IMR-90 (cell line): ENCODE measurements at regions not wholly inside any gene's neighbourhood (a gene's known extent, or its start where the extent isn't known, plus 50 kb on each side); places are given as distances from the start of the nearest gene placed in this dataset.

Source experiments
- ATAC-seq: fragments of 200-7000 bp; cut with Tn5 transposase; 2 replicates; pipeline ENCODE4 v1.9.1; 2020; ENCODE audit warnings: low read depth, mild to moderate bottlenecking, moderate library complexity
- BruUV-seq: library from RNA; stranded (reverse); fragments of 400-500 nt; replicated peaks from 2 replicates; lab custom pipeline; 2021; lab: Mats Ljungman, UMichigan
- CTCF ChIA-PET: fragments of 300-600 bp; formaldehyde crosslinking; extraction: SDS; loops from one replicate; lab custom pipeline; 2021; ENCODE audit warnings: antibody characterized with exemption; lab: Yijun Ruan, JAX
- POLR2A ChIA-PET: fragments of 300-600 bp; sonication (Branson Sonifier 250); formaldehyde crosslinking; loops from one replicate; lab custom pipeline; 2022; ENCODE audit warnings: antibody characterized with exemption; ENCODE audit not compliant: unreplicated experiment; lab: Charles Lee
- DNase-seq: peaks from one replicate; pipeline ENCODE4 v3.0.0; 2013
- H2AFZ ChIP-seq: replicated peaks from 2 replicates; pipeline ENCODE3; 2013; ENCODE audit warnings: low read length, mild to moderate bottlenecking; ENCODE audit not compliant: poor library complexity
- H2AK5ac ChIP-seq: 2 replicates; pipeline ENCODE4 v1.6.1; 2013; ENCODE audit warnings: low read depth, low read length, inconsistent platforms
- H2AK9ac ChIP-seq: replicated peaks from 2 replicates; pipeline ENCODE3; 2013; ENCODE audit warnings: mild to moderate bottlenecking, low read depth, low read length, moderate library complexity; ENCODE audit not compliant: poor library complexity
- H2BK120ac ChIP-seq: 2 replicates; pipeline ENCODE4 v1.6.1; 2013; ENCODE audit warnings: low read depth, low read length, inconsistent platforms
- H2BK15ac ChIP-seq: 3 replicates; pipeline ENCODE4 v1.6.1; 2013; ENCODE audit warnings: low read depth, low read length, inconsistent platforms
- H2BK20ac ChIP-seq: 2 replicates; pipeline ENCODE4 v1.6.1; 2013; ENCODE audit warnings: low read depth, mild to moderate bottlenecking, inconsistent platforms, low read length, moderate library complexity
- H2BK5ac ChIP-seq: 2 replicates; pipeline ENCODE4 v1.6.1; 2013; ENCODE audit warnings: mild to moderate bottlenecking, low read depth, low read length, inconsistent platforms; ENCODE audit not compliant: poor library complexity, severe bottlenecking
- H3K14ac ChIP-seq: replicated peaks from 2 replicates; pipeline ENCODE4 v1.6.1; 2013; ENCODE audit warnings: low read depth, low read length, inconsistent platforms
- H3K18ac ChIP-seq: 2 replicates; pipeline ENCODE4 v1.6.1; 2013; ENCODE audit warnings: low read depth, low read length, control low read depth
- H3K23ac ChIP-seq: 2 replicates; pipeline ENCODE4 v1.6.1; 2013; ENCODE audit warnings: low read depth, low read length, inconsistent platforms
- H3K27ac ChIP-seq: 2 replicates; pipeline ENCODE4 v1.5.1; 2013; ENCODE audit warnings: mild to moderate bottlenecking, control low read depth, low read length; ENCODE audit not compliant: insufficient read depth
- H3K27me3 ChIP-seq: 2 replicates; pipeline ENCODE4 v1.6.1; 2013; ENCODE audit warnings: low read length; ENCODE audit not compliant: control insufficient read depth, insufficient read depth
- H3K36me3 ChIP-seq: 2 replicates; pipeline ENCODE4 v1.6.1; 2013; ENCODE audit warnings: low read length, mixed read lengths; ENCODE audit not compliant: control insufficient read depth, insufficient read depth
- H3K4ac ChIP-seq: 2 replicates; pipeline ENCODE4 v1.6.1; 2013; ENCODE audit warnings: low read depth, low read length, inconsistent platforms
- H3K4me1 ChIP-seq: 2 replicates; pipeline ENCODE4 v1.6.1; 2013; ENCODE audit warnings: low read length, mixed read lengths; ENCODE audit not compliant: control insufficient read depth, insufficient read depth
- H3K4me2 ChIP-seq: 2 replicates; pipeline ENCODE4 v1.6.1; 2013; ENCODE audit warnings: low read depth, mild to moderate bottlenecking, control low read depth, low read length, moderate library complexity
- H3K4me3 ChIP-seq: 2 replicates; pipeline ENCODE4 v1.5.1; 2013; ENCODE audit warnings: low read depth, mild to moderate bottlenecking, control low read depth, low read length, moderate library complexity; ENCODE audit not compliant: insufficient read depth
- H3K56ac ChIP-seq: 2 replicates; pipeline ENCODE4 v1.6.1; 2013; ENCODE audit warnings: low read length, inconsistent platforms; ENCODE audit not compliant: insufficient read depth; ENCODE audit errors: extremely low read depth
- H3K79me1 ChIP-seq, 2 experiments: 2 replicates each; pipeline ENCODE4 v1.6.1; 2013; ENCODE audit warnings: low read length in 2 of 2, inconsistent platforms in 1 of 2, low read depth in 1 of 2
- H3K9ac ChIP-seq: 2 replicates; pipeline ENCODE4 v1.6.1; 2013; ENCODE audit warnings: low read depth, low read length, control low read depth
- H3K9me1 ChIP-seq: 2 replicates; pipeline ENCODE4 v1.6.1; 2013; ENCODE audit warnings: low read length, inconsistent platforms; ENCODE audit not compliant: insufficient read depth
- H3K9me3 ChIP-seq: 2 replicates; pipeline ENCODE4 v1.6.1; 2013; ENCODE audit warnings: low read length; ENCODE audit not compliant: control insufficient read depth, insufficient read depth
- H4K20me1 ChIP-seq: 2 replicates; pipeline ENCODE4 v1.6.1; 2013; ENCODE audit warnings: low read length, inconsistent platforms; ENCODE audit not compliant: insufficient read depth
- H4K5ac ChIP-seq: 2 replicates; pipeline ENCODE4 v1.6.1; 2013; ENCODE audit warnings: mild to moderate bottlenecking, low read depth, low read length, control low read depth
- H4K8ac ChIP-seq, 2 experiments: 2 replicates each; pipeline ENCODE4 v1.6.1; 2013; ENCODE audit warnings: low read depth in 2 of 2, low read length in 2 of 2, control low read depth in 1 of 2, inconsistent platforms in 1 of 2
- H4K91ac ChIP-seq: 2 replicates; pipeline ENCODE4 v1.6.1; 2013; ENCODE audit warnings: low read depth, low read length, inconsistent platforms; ENCODE audit not compliant: insufficient read depth
- BHLHE40 ChIP-seq: fragments of 150-350 bp; IDR thresholded peaks from 2 replicates; pipeline ENCODE4 v1.6.1; 2016; ENCODE audit warnings: mild to moderate bottlenecking, low read depth, low read length
- CHD1 ChIP-seq: IDR thresholded peaks from 2 replicates; pipeline ENCODE4 v1.6.1; 2012; ENCODE audit warnings: low read depth, low read length, improper control_type of control experiment
- FOS ChIP-seq: fragments of 150-350 bp; IDR thresholded peaks from 2 replicates; pipeline ENCODE4 v1.6.1; 2016; ENCODE audit warnings: low read depth, low read length
- MAZ ChIP-seq: IDR thresholded peaks from 2 replicates; pipeline ENCODE4 v1.6.1; 2012; ENCODE audit warnings: low read depth, mild to moderate bottlenecking, low read length, improper control_type of control experiment, moderate library complexity, borderline replicate concordance
- RAD21 ChIP-seq: IDR thresholded peaks from 2 replicates; pipeline ENCODE4 v1.6.1; 2012; ENCODE audit warnings: low read length, improper control_type of control experiment
- RFX5 ChIP-seq: IDR thresholded peaks from 2 replicates; pipeline ENCODE4 v1.8.0; 2012; ENCODE audit warnings: low read depth, mild to moderate bottlenecking, low read length, moderate library complexity
- WGBS, 2 experiments: methylation state at CpG; one replicate each; pipeline versions ENCODE4 v1.1.5 to v1.1.7; 2013; ENCODE audit warnings: missing lambda C conversion rate in 2 of 2; ENCODE audit not compliant: insufficient read length in 1 of 2; ENCODE audit errors: extremely low coverage in 2 of 2; 5-methylcytosine and 5-hydroxymethylcytosine counted together
- dilution Hi-C: fragments of 300-500 bp; cut with HindIII; formaldehyde crosslinking; loops from one replicate; pipeline ENCODE4 v1.14.3; 2018; ENCODE audit warnings: low sequenced_read_pairs; ENCODE audit not compliant: unreplicated experiment
- in situ Hi-C: fragments of 300-500 bp; cut with MboI; formaldehyde crosslinking; loops from 3 replicates; pipeline ENCODE4 v1.14.3; 2019; ENCODE audit warnings: low sequenced_read_pairs, inconsistent platforms, mixed read lengths
- intact Hi-C: fragments of 100-400 bp; cut with micrococcal nuclease; formaldehyde crosslinking; loops from 2 replicates; pipeline ENCODE4 v1.10.0; 2022
- TF ChIP-seq, protein P1 (sequence below): fragments of 150-350 bp; IDR thresholded peaks from 2 replicates; pipeline ENCODE4 v1.6.1; 2017; ENCODE audit warnings: mild to moderate bottlenecking, antibody characterized with exemption, low read length, low read depth
- TF ChIP-seq, protein P2 (sequence below): fragments of 150-350 bp; IDR thresholded peaks from 2 replicates; pipeline ENCODE4 v1.6.1; 2016; ENCODE audit warnings: low read depth, mild to moderate bottlenecking, low read length, moderate library complexity, borderline replicate concordance
- TF ChIP-seq, protein P3 (sequence below): conservative IDR thresholded peaks from 2 replicates; pipeline ENCODE4 v1.5.1; 2012; ENCODE audit warnings: mild to moderate bottlenecking, low read depth, low read length, improper control_type of control experiment

DNA sequence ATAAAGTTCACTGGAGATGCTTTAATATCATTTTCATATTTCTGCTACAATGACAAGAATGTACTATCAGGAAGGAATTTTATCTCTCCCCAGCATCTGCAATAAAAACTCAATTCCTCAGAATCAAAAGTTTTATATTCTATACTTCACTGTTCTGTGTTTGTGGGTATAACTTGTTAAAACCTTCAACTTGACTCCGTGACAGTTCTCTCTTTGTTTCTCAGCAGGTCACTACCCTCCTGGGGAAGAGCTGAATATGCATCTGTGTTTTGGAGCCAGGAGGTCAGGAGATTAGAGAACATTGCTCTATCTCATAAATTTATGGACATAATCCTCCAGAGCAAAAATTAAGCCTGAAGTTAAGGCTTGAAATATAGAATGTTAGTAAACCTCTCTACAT, 411.4 kb downstream of the TRIB2 start:
- TF ChIP-seq, protein P1, sequence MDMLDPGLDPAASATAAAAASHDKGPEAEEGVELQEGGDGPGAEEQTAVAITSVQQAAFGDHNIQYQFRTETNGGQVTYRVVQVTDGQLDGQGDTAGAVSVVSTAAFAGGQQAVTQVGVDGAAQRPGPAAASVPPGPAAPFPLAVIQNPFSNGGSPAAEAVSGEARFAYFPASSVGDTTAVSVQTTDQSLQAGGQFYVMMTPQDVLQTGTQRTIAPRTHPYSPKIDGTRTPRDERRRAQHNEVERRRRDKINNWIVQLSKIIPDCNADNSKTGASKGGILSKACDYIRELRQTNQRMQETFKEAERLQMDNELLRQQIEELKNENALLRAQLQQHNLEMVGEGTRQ = no peak
- TF ChIP-seq, protein P2, sequence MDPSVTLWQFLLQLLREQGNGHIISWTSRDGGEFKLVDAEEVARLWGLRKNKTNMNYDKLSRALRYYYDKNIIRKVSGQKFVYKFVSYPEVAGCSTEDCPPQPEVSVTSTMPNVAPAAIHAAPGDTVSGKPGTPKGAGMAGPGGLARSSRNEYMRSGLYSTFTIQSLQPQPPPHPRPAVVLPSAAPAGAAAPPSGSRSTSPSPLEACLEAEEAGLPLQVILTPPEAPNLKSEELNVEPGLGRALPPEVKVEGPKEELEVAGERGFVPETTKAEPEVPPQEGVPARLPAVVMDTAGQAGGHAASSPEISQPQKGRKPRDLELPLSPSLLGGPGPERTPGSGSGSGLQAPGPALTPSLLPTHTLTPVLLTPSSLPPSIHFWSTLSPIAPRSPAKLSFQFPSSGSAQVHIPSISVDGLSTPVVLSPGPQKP = no peak
- TF ChIP-seq RFX5 (no peak), MAZ (no peak), FOS (no peak), RAD21 (no peak), BHLHE40 (no peak), CHD1 (no peak)
- TF ChIP-seq, protein P3, sequence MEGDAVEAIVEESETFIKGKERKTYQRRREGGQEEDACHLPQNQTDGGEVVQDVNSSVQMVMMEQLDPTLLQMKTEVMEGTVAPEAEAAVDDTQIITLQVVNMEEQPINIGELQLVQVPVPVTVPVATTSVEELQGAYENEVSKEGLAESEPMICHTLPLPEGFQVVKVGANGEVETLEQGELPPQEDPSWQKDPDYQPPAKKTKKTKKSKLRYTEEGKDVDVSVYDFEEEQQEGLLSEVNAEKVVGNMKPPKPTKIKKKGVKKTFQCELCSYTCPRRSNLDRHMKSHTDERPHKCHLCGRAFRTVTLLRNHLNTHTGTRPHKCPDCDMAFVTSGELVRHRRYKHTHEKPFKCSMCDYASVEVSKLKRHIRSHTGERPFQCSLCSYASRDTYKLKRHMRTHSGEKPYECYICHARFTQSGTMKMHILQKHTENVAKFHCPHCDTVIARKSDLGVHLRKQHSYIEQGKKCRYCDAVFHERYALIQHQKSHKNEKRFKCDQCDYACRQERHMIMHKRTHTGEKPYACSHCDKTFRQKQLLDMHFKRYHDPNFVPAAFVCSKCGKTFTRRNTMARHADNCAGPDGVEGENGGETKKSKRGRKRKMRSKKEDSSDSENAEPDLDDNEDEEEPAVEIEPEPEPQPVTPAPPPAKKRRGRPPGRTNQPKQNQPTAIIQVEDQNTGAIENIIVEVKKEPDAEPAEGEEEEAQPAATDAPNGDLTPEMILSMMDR = no peak
- no peak overlapping the region for H3K23ac ChIP-seq
- no peak overlapping the region for H2BK120ac ChIP-seq
- no peak overlapping the region for H3K27ac ChIP-seq
- no peaks in the 10 kb centered on the region for H3K4me1 ChIP-seq
- CTCF ChIA-PET = no interaction called here
- dilution Hi-C loops = no loop called here
- DNase-seq (no peak), ATAC-seq (no peak)
- no peak overlapping the region for H4K5ac ChIP-seq
- in situ Hi-C loops = no loop called here
- no peak overlapping the region for H3K56ac ChIP-seq
- no peaks in the 10 kb centered on the region for H3K27me3 ChIP-seq
- no peak overlapping the region for H4K8ac ChIP-seq
- H4K91ac ChIP-seq = no peak overlapping the region
- H3K14ac ChIP-seq = no peak overlapping the region
- no TSS peak for BruUV-seq
- no peak overlapping the region for H2BK15ac ChIP-seq
- H3K4me2 ChIP-seq = no peak overlapping the region
- no peaks in the 10 kb centered on the region for H3K36me3 ChIP-seq
- no peaks in the 10 kb centered on the region for H3K79me1 ChIP-seq
- intact Hi-C loops = no loop called here
- no peak overlapping the region for H2AFZ ChIP-seq
- no CpG with 5 or more reads among the region's 1 CpG for WGBS, 2 experiments
- H2BK20ac ChIP-seq = no peak overlapping the region
- H2AK9ac ChIP-seq = no peak overlapping the region
- no peak overlapping the region for H3K4me3 ChIP-seq
- no peaks in the 10 kb centered on the region for H4K20me1 ChIP-seq
- no peak overlapping the region for H3K9ac ChIP-seq
- POLR2A ChIA-PET = interaction anchor here (0.5 kb wide), 1 partner anchor 82 kb away, joined by 4 read pairs; no protein-coding TSS in a partner anchor
- H2BK5ac ChIP-seq = no peak overlapping the region
- H3K4ac ChIP-seq = no peak overlapping the region
- H3K9me3 ChIP-seq = no peaks in the 10 kb centered on the region; the same call in 1 of the 2 replicates
- H3K9me1 ChIP-seq = no peaks in the 10 kb centered on the region
- H3K18ac ChIP-seq = no peak overlapping the region
- no peak overlapping the region for H2AK5ac ChIP-seq
